Hepatocyte (in vitro differentiated cells): ENCODE measurements at regions not wholly inside any gene's neighbourhood (a gene's known extent, or its start where the extent isn't known, plus 50 kb on each side); places are given as distances from the start of the nearest gene placed in this dataset.

Source experiments
- CTCF ChIP-seq: fragments of 200-600 bp; sonication (generic); IDR thresholded peaks from 2 replicates; pipeline ENCODE4 v1.5.1; 2016; ENCODE audit warnings: antibody characterized with exemption, mild to moderate bottlenecking; ENCODE audit not compliant: poor library complexity
- EZH2phosphoT487 ChIP-seq: fragments of 200-600 bp; sonication (generic); IDR thresholded peaks from one replicate; pipeline ENCODE4 v1.6.1; 2018; ENCODE audit warnings: antibody characterized with exemption, mild to moderate bottlenecking, low read depth, moderate library complexity; ENCODE audit not compliant: unreplicated experiment, severe bottlenecking

- TF ChIP-seq CTCF (no peak), EZH2phosphoT487 (no peak)
These were observed 406.3 kb downstream of the SOX2 start for GRCh38 chr3:182118066-182118465.
